ENCODE measurements at regions not wholly inside any gene's neighbourhood (a gene's known extent, or its start where the extent isn't known, plus 50 kb on each side); places are given as distances from the start of the nearest gene placed in this dataset.
"Not testable (repeated sequence)": the region's sequence is repeated elsewhere in the genome, so short reads cannot be mapped to it uniquely, and the experiment has no call there.

DNA sequence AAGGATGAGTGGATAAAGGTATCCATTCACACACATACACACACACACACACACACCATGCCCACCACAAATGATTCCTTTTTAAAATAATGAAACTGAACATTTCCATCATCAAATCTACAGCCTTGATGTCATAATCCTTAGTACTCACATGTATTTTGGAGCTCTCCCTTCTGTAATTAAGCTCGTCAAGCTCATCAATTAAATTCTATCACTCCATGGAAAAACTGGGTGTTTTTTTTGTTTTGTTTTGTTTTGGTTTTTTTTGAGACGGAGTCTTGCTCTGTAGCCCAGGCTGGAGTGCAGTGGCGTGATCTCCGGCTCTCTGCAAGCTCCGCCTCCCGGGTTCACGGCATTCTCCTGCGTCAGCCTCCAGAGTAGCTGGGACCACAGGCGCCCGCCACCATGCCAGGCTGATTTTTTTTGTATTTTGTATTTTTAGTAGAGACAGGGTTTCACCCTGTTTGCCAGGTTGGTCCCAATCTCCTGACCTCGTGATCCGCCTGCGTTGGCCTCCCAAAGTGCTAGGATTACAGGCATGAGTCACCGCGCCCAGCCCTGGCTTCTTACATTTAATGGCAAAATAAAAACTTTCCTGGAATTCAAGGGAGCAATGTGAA, 78.6 kb upstream of the RGPD4 start:
- H3K36me3 ChIP-seq: no peaks in the 10 kb centered on the region
- TF ChIP-seq, protein P1, sequence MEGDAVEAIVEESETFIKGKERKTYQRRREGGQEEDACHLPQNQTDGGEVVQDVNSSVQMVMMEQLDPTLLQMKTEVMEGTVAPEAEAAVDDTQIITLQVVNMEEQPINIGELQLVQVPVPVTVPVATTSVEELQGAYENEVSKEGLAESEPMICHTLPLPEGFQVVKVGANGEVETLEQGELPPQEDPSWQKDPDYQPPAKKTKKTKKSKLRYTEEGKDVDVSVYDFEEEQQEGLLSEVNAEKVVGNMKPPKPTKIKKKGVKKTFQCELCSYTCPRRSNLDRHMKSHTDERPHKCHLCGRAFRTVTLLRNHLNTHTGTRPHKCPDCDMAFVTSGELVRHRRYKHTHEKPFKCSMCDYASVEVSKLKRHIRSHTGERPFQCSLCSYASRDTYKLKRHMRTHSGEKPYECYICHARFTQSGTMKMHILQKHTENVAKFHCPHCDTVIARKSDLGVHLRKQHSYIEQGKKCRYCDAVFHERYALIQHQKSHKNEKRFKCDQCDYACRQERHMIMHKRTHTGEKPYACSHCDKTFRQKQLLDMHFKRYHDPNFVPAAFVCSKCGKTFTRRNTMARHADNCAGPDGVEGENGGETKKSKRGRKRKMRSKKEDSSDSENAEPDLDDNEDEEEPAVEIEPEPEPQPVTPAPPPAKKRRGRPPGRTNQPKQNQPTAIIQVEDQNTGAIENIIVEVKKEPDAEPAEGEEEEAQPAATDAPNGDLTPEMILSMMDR (IDR thresholded peaks at IDR 0.05): no peak
- no peak for TF ChIP-seq POLR2A (IDR thresholded peaks at IDR 0.05)
- no peak overlapping the region for H3K4me3 ChIP-seq
- no peaks in the 10 kb centered on the region for H3K27me3 ChIP-seq
- H3K4me1 ChIP-seq: no peaks in the 10 kb centered on the region
- no peak for DNase-seq
- no peak overlapping the region for H3K27ac ChIP-seq
- H3K9me3 ChIP-seq: no peaks in the 10 kb centered on the region

DNA sequence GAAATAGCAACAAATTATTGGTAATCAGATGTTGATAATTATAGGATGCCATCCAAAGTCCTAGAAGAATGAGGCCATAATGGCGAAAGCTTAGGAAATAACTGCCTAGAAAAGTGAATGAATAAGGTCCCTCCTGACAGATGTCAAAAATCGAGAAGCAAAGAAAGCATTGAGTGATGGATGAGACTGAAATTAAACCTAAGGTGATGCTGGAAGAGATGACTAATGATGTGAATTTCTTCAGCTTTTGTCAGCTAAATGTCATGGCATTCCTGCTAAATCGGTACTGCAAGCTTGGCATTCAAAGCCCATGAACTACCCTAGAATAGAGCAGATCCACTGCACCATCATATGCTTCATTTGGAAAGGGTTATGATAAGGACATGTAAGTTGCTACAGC, 74.8 kb upstream of the RGPD4 start:
- Histone ChIP-seq H3K4me1 (no peaks in the 10 kb centered on the region), H3K36me3 (no peaks in the 10 kb centered on the region), H3K9me3 (no peaks in the 10 kb centered on the region), H3K27me3 (no peaks in the 10 kb centered on the region), H3K4me3 (no peak overlapping the region), H3K27ac (no peak overlapping the region)
- DNase-seq: no peak
- TF ChIP-seq POLR2A (IDR thresholded peaks at IDR 0.05): no peak
- TF ChIP-seq, protein P1 (IDR thresholded peaks at IDR 0.05): no peak

DNA sequence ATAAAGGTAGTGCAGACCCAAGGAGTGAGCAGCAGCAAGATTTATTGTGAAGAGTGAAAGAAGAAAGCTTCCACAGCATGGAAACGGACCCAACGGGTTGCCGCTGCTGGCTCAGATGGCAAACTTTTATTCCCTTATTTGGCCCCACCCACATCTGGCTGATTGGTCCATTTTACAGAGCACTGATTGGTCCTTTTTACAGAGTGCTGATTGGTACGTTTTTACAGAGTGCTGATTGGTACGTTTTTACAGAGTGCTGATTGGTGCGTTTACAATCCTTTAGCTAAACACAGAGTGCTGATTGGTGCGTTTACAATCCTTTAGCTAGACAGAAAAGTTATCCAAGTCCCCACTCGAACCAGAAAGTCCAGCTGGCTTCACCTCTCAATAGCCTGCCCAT, 72.9 kb upstream of the RGPD4 start:
- not testable (repeated sequence) for H3K27me3 ChIP-seq, H3K27ac ChIP-seq, DNase-seq, H3K36me3 ChIP-seq, H3K4me1 ChIP-seq, H3K9me3 ChIP-seq, H3K4me3 ChIP-seq

DNA sequence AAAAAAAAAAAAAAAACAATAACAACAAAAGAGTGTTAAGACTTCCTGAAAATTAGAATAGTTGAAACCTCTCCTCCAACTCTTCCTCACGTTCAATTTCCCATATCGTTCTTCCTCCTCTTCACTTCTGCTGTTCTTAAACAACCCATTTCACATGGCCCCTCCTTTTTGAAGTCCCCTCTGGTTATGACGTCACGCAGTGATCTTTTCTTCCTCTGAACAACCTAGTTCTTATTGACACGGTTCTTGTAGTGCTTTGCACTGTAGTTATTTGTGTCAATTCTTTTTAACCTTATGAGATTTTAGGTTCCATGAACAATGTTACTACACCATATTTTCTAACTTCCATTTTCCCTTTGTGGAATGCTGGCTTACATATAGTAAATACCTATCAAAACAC, 69.5 kb upstream of the RGPD4 start:
- Histone ChIP-seq H3K27ac (no peak overlapping the region), H3K4me3 (no peak overlapping the region), H3K36me3 (no peaks in the 10 kb centered on the region), H3K9me3 (no peaks in the 10 kb centered on the region), H3K4me1 (no peaks in the 10 kb centered on the region), H3K27me3 (no peaks in the 10 kb centered on the region)
- DNase-seq: no peak
- TF ChIP-seq POLR2A (IDR thresholded peaks at IDR 0.05): no peak
- TF ChIP-seq, protein P1 (IDR thresholded peaks at IDR 0.05): no peak

DNA sequence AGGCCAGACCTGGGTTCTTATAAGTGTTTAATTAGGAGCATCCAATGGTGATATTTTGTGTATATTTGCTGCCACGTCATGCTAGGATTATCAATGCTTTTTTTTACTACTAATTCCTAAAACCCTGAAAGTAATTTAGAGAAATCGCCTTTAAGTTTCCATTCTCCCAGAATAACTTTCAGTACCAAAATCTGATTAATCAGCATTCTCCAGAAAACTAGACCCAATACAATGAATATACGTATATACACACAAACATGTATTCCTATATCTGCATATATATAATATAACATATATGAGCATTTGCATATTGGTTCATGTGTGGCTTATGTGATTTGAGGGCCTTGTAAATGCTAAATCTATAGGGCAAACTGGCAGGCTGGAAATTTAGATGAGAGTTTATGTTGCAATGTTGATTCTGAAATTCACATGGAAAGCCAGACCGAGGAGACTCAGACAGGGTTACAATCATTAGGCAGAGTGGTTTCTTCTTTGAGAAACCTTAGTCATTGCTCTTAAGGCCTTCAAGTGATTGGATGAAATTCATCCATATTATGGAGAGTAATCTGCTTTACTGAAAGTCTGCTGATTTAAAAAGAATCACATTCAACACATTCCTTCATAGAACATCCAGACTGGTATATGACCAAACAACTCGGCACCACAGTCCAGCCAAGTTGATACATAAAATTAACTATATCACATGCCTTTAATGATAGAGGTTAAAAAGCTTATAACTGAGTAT, 65.9 kb upstream of the RGPD4 start:
- Histone ChIP-seq H3K4me3 (no peak overlapping the region), H3K36me3 (no peaks in the 10 kb centered on the region), H3K27me3 (no peaks in the 10 kb centered on the region), H3K9me3 (no peaks in the 10 kb centered on the region), H3K27ac (no peak overlapping the region), H3K4me1 (no peaks in the 10 kb centered on the region)
- no peak for DNase-seq
- TF ChIP-seq, protein P1 (IDR thresholded peaks at IDR 0.05): no peak
- no peak for TF ChIP-seq POLR2A (IDR thresholded peaks at IDR 0.05)

DNA sequence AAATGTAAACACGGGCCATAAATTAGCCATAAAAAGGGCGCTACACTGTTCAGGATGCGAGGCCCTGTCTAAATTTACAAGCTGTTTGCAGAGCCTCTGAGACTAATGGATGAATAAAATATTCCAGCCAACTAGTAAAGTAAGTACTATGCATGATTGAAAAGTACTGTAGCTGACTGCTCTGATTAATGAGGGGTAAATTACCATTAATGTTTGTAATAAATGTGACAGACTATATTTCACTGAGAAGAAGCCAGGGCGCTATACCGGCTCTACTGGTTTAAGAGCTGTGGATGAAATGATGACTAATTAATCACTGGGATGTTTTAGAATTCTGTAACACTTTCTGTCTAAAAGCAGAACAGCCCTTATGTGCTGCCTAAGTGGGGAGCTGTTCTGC, 54.3 kb upstream of the RGPD4 start:
- no peak overlapping the region for H3K27ac ChIP-seq
- TF ChIP-seq, protein P1 (IDR thresholded peaks at IDR 0.05): no peak
- TF ChIP-seq POLR2A (IDR thresholded peaks at IDR 0.05): no peak
- H3K27me3 ChIP-seq: no peaks in the 10 kb centered on the region
- H3K9me3 ChIP-seq: no peaks in the 10 kb centered on the region
- no peaks in the 10 kb centered on the region for H3K36me3 ChIP-seq
- H3K4me3 ChIP-seq: no peak overlapping the region
- H3K4me1 ChIP-seq: no peaks in the 10 kb centered on the region
- no peak for DNase-seq
